GM12875 (cell line): ENCODE measurements at regions not wholly inside any gene's neighbourhood (a gene's known extent, or its start where the extent isn't known, plus 50 kb on each side); places are given as distances from the start of the nearest gene placed in this dataset.

ENCODE experiments used
- H3K4me3 ChIP-seq: one replicate; pipeline ENCODE4 v1.5.1; 2011; ENCODE audit warnings: low read depth, low read length, control low read depth
- CTCF ChIP-seq: IDR thresholded peaks from 2 replicates; pipeline ENCODE4 v1.5.1; 2011; ENCODE audit warnings: low read depth, mild to moderate bottlenecking, control low read depth, inconsistent platforms, low read length, moderate library complexity, borderline replicate concordance; ENCODE audit not compliant: insufficient read depth

- no peak overlapping the region for H3K4me3 ChIP-seq
- TF ChIP-seq CTCF = no peak
Observed at GRCh38 chr4:136805617-136806016, 726.7 kb downstream of the PCDH18 start.

- TF ChIP-seq CTCF = no peak
- H3K4me3 ChIP-seq = no peak overlapping the region
Observed at GRCh38 chr4:136803433-136803832, 728.9 kb downstream of the PCDH18 start.

- no peak for TF ChIP-seq CTCF
- no peak overlapping the region for H3K4me3 ChIP-seq
Observed at GRCh38 chr4:136800248-136800647, 732.0 kb downstream of the PCDH18 start.

GRCh38 chr4:136796953-136797352, 735.3 kb downstream of the PCDH18 start:
- no peak overlapping the region for H3K4me3 ChIP-seq
- no peak for TF ChIP-seq CTCF

GRCh38 chr4:136793848-136794247, 738.4 kb downstream of the PCDH18 start:
- H3K4me3 ChIP-seq = no peak overlapping the region
- no peak for TF ChIP-seq CTCF

- H3K4me3 ChIP-seq = no peak overlapping the region
- TF ChIP-seq CTCF = no peak
Observed at GRCh38 chr4:136784326-136784725, 748.0 kb downstream of the PCDH18 start.

GRCh38 chr4:136769717-136770116, 762.6 kb downstream of the PCDH18 start:
- TF ChIP-seq CTCF = no peak
- no peak overlapping the region for H3K4me3 ChIP-seq
